Cardiac muscle cell (in vitro differentiated cells and primary cell): ENCODE measurements at regions not wholly inside any gene's neighbourhood (a gene's known extent, or its start where the extent isn't known, plus 50 kb on each side); places are given as distances from the start of the nearest gene placed in this dataset.

ENCODE experiments used
- DNase-seq, 2 donors: peaks; one replicate each; pipeline versions ENCODE4 v3.0.0 to v3.0.0-alpha.2; 2010 to 2017; ENCODE audit warnings: low read depth in 1 of 2, low spot score in 1 of 2
- H3K27ac ChIP-seq: fragments of 200-600 bp; sonication (generic); 2 replicates; pipeline ENCODE4 v1.5.1; 2016
- H3K27me3 ChIP-seq: fragments of 200-600 bp; sonication (generic); 2 replicates; pipeline ENCODE4 v1.6.0; 2016; ENCODE audit warnings: control low read depth
- H3K36me3 ChIP-seq: fragments of 200-600 bp; sonication (generic); 2 replicates; pipeline ENCODE4 v1.5.1; 2016; ENCODE audit warnings: control low read depth
- H3K4me1 ChIP-seq: fragments of 200-600 bp; sonication (generic); 2 replicates; pipeline ENCODE4 v1.8.1; 2017; ENCODE audit warnings: low read depth, mild to moderate bottlenecking, mixed run types
- H3K4me3 ChIP-seq: fragments of 200-600 bp; sonication (generic); 2 replicates; pipeline ENCODE4 v1.5.1; 2016; ENCODE audit warnings: mild to moderate bottlenecking
- H3K9me3 ChIP-seq: fragments of 200-600 bp; sonication (generic); 2 replicates; pipeline ENCODE4 v1.5.1; 2017; ENCODE audit warnings: low read depth, mild to moderate bottlenecking, control low read depth
- CTCF ChIP-seq: IDR thresholded peaks from 2 replicates; pipeline ENCODE4 v1.5.1; 2012; ENCODE audit warnings: low read depth, mild to moderate bottlenecking, low read length

GRCh38 chr1:64318428-64318827 lies 115.0 kb downstream of the UBE2U start:
- Histone ChIP-seq H3K27me3 (no peaks in the 10 kb centered on the region), H3K4me3 (no peak overlapping the region), H3K27ac (no peak overlapping the region), H3K9me3 (no peaks in the 10 kb centered on the region), H3K4me1 (peaks cover 34% of the 10 kb centered on the region), H3K36me3 (no peaks in the 10 kb centered on the region)
- TF ChIP-seq CTCF: no peak
- DNase-seq: no peak

- Histone ChIP-seq H3K36me3 (no peaks in the 10 kb centered on the region), H3K27me3 (no peaks in the 10 kb centered on the region), H3K9me3 (no peaks in the 10 kb centered on the region), H3K4me1 (peaks cover 34% of the 10 kb centered on the region), H3K27ac (no peak overlapping the region), H3K4me3 (no peak overlapping the region)
- DNase-seq: peak in 1 of 2 donors; percentile 30
- no peak for TF ChIP-seq CTCF
Measured at GRCh38 chr1:64320007-64320406, 116.6 kb downstream of the UBE2U start.

GRCh38 chr1:64320470-64320869 lies 117.0 kb downstream of the UBE2U start:
- peak in 1 of 2 donors; percentile 49 for DNase-seq
- no peak for TF ChIP-seq CTCF
- H3K9me3 ChIP-seq: no peaks in the 10 kb centered on the region
- no peak overlapping the region for H3K4me3 ChIP-seq
- H3K27me3 ChIP-seq: no peaks in the 10 kb centered on the region
- H3K27ac ChIP-seq: no peak overlapping the region
- no peaks in the 10 kb centered on the region for H3K36me3 ChIP-seq
- peaks cover 33% of the 10 kb centered on the region for H3K4me1 ChIP-seq

GRCh38 chr1:64320922-64321614 lies 117.6 kb downstream of the UBE2U start:
- no peaks in the 10 kb centered on the region for H3K27me3 ChIP-seq
- H3K4me3 ChIP-seq: no peak overlapping the region
- H3K9me3 ChIP-seq: no peaks in the 10 kb centered on the region
- TF ChIP-seq CTCF: no peak
- H3K4me1 ChIP-seq: peaks cover 27% of the 10 kb centered on the region
- DNase-seq: peak in 1 of 2 donors; percentile 24
- H3K27ac ChIP-seq: peak overlapping the region; percentile 9
- no peaks in the 10 kb centered on the region for H3K36me3 ChIP-seq

- Histone ChIP-seq H3K27ac (no peak overlapping the region), H3K9me3 (no peaks in the 10 kb centered on the region), H3K27me3 (no peaks in the 10 kb centered on the region), H3K36me3 (no peaks in the 10 kb centered on the region), H3K4me1 (peaks cover 24% of the 10 kb centered on the region), H3K4me3 (no peak overlapping the region)
- TF ChIP-seq CTCF: no peak
- peak in 1 of 2 donors; percentile 17 for DNase-seq
Measured at GRCh38 chr1:64323054-64323453, 119.6 kb downstream of the UBE2U start.
